NB4 (cell line): ENCODE measurements at regions not wholly inside any gene's neighbourhood (a gene's known extent, or its start where the extent isn't known, plus 50 kb on each side); places are given as distances from the start of the nearest gene placed in this dataset.

Experiments
- DNase-seq: peaks from one replicate; pipeline ENCODE4 v3.0.0; 2010; ENCODE audit warnings: low read depth
- H3K4me3 ChIP-seq: one replicate; pipeline ENCODE4 v1.5.1; 2011; ENCODE audit warnings: mild to moderate bottlenecking, low read depth, low read length, moderate library complexity
- CTCF ChIP-seq: IDR thresholded peaks from one replicate; pipeline ENCODE4 v1.5.1; 2012; ENCODE audit warnings: low read depth, low read length
- MAX ChIP-seq: IDR thresholded peaks from 2 replicates; pipeline ENCODE4 v1.6.1; 2011; ENCODE audit warnings: low read depth, low read length
- MYC ChIP-seq: IDR thresholded peaks from 2 replicates; pipeline ENCODE4 v1.6.1; 2011; ENCODE audit warnings: low read depth, low read length
- POLR2A ChIP-seq: IDR thresholded peaks from 2 replicates; pipeline ENCODE4 v1.6.1; 2011; ENCODE audit warnings: mild to moderate bottlenecking; ENCODE audit not compliant: insufficient read length; ENCODE audit errors: extremely low read depth

- TF ChIP-seq MAX (no peak), MYC (no peak), POLR2A (no peak), CTCF (no peak)
- H3K4me3 ChIP-seq: no peak overlapping the region
- DNase-seq: no peak
Measured at GRCh38 chr15:25616471-25616870, 177.6 kb upstream of the UBE3A start.

DNA sequence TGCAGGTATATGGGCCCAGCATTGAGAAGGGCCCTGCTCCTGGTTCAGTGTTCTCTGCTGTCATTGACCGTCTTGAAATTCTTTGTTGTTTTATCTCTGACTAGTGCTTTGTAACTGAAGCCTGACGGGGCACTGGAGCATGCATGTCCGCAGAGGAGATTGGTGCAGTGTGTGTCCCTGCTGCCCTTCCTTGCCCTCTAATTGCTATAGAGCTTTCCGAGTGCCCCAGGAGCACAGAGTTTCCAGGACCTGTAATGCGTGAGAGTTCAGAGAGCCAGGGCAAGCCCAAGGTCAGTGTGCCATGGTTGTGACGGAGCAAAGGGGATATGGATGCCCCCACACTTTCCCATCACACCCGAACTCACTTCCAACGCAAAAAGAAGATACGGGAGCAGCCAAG, 174.3 kb upstream of the UBE3A start:
- no peak overlapping the region for H3K4me3 ChIP-seq
- no peak for DNase-seq
- no peak for TF ChIP-seq MYC
- TF ChIP-seq MAX: no peak
- TF ChIP-seq CTCF: no peak
- TF ChIP-seq POLR2A: no peak

DNA sequence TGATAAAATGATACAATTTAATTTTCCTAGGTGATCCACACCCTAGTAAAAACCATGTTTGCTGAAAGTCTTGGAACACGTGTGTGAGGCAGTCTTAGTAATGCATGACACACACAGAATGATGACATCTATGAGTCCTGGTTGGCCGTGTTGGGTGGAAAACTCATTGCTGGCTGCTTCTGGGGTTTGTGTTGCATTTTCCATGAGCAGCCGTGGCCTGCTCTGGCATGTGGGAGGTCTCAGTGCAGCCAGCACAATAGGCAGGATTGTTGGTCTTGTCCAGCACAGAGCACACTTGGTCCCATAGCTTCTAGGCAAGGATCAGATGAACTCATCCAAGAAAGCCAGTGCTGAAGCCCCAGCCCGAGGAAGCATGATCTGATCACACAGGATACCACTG, 172.8 kb upstream of the UBE3A start:
- TF ChIP-seq MYC (no peak), POLR2A (no peak), MAX (no peak), CTCF (no peak)
- DNase-seq: no peak
- no peak overlapping the region for H3K4me3 ChIP-seq

DNA sequence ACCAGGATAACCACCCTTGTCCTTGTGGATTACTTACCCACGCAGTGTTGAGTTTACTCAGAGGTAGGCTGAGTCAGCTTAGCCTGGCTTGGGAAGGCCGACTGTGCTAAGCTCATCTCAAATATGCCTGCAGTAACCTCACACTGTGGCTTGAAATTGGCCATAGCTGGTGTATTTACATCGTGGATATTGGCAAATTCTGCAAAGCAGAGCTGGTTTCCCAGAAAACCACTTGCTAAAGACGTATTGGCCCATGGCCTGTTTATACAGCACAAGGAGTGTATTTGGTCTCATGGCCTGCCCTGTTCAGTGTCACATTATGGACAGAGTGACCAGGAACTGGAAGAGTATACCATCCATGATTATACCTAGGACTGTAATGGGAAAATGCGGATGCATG, 170.5 kb upstream of the UBE3A start:
- no peak for TF ChIP-seq MAX
- TF ChIP-seq CTCF: no peak
- TF ChIP-seq MYC: no peak
- TF ChIP-seq POLR2A: no peak
- no peak overlapping the region for H3K4me3 ChIP-seq
- DNase-seq: no peak

DNA sequence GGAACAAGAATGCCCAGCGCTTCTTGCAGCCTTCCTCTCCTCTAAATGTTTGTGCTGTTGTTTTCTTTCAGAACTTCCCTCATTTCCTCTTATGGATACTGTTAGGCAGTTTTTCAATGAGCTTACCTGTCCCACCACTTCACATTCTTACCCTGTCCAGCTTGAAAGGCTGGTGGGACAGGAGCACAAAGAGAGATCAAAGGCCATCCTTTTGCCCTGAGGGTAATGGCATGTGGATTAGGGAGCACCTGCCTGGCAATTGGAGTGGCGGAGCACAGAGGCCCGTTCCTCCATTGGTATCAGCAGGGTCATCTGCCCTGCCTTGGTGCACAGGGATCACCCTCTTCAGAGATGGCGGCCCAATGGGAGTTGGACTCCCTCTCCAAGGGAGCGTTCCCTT, 170.1 kb upstream of the UBE3A start:
- TF ChIP-seq POLR2A: no peak
- TF ChIP-seq CTCF: no peak
- TF ChIP-seq MAX: no peak
- no peak for TF ChIP-seq MYC
- DNase-seq: no peak
- no peak overlapping the region for H3K4me3 ChIP-seq

DNA sequence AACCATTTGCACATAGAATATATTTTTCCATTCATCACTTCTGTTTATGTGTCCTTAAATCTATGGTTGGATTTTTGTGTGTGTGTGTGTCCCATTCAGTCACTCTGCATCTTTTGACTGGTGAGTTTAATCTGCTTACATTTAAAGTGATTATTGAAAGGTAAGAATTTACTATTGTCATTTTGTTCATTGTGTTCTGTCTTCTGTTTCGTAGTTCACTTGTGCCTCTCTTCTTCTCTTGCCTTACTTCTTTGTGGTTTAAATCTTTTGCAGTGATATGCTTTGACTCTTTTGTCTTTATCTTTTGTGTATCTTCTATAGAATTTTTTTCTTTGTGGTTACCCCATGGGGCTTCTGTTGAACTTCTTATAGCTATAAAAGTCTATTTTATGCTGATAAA, 166.3 kb upstream of the UBE3A start:
- DNase-seq: no peak
- TF ChIP-seq CTCF: no peak
- TF ChIP-seq MAX: no peak
- no peak for TF ChIP-seq POLR2A
- TF ChIP-seq MYC: no peak
- H3K4me3 ChIP-seq: no peak overlapping the region
